ENCODE measurements at regions not wholly inside any gene's neighbourhood (a gene's known extent, or its start where the extent isn't known, plus 50 kb on each side); places are given as distances from the start of the nearest gene placed in this dataset.
"Not testable (repeated sequence)": the region's sequence is repeated elsewhere in the genome, so short reads cannot be mapped to it uniquely, and the experiment has no call there.

GRCh38 chrX:1071351-1071750 lies 141.1 kb downstream of the CRLF2 start:
- Histone ChIP-seq H3K9me3 (no peaks in the 10 kb centered on the region), H3K4me1 (no peaks in the 10 kb centered on the region), H3K27me3 (no peaks in the 10 kb centered on the region), H3K36me3 (no peaks in the 10 kb centered on the region), H3K4me3 (ENCODE audit: low read depth, low read length) (no peak overlapping the region)
- DNase-seq, result no peak
- TF ChIP-seq CTCF (IDR thresholded peaks at IDR 0.05; ENCODE audit: low read depth, low read length), result no peak

- Histone ChIP-seq H3K4me1 (no peaks in the 10 kb centered on the region), H3K4me3 (ENCODE audit: low read depth, low read length) (no peak overlapping the region)
- DNase-seq, result no peak
Observed at GRCh38 chrX:1062351-1062750, 150.1 kb downstream of the CRLF2 start.

GRCh38 chrX:1060562-1060960 lies 151.9 kb downstream of the CRLF2 start:
- H3K4me3 ChIP-seq (ENCODE audit: low read depth, low read length), result no peak overlapping the region
- no peaks in the 10 kb centered on the region for H3K36me3 ChIP-seq
- no peak for DNase-seq

More at GRCh38 chrX:1062351-1062750, 150.1 kb downstream of the CRLF2 start:
- Histone ChIP-seq H3K36me3 (no peaks in the 10 kb centered on the region), H3K9me3 (no peaks in the 10 kb centered on the region), H3K27me3 (no peaks in the 10 kb centered on the region)
- no peak for TF ChIP-seq CTCF (IDR thresholded peaks at IDR 0.05; ENCODE audit: low read depth, low read length)

DNA sequence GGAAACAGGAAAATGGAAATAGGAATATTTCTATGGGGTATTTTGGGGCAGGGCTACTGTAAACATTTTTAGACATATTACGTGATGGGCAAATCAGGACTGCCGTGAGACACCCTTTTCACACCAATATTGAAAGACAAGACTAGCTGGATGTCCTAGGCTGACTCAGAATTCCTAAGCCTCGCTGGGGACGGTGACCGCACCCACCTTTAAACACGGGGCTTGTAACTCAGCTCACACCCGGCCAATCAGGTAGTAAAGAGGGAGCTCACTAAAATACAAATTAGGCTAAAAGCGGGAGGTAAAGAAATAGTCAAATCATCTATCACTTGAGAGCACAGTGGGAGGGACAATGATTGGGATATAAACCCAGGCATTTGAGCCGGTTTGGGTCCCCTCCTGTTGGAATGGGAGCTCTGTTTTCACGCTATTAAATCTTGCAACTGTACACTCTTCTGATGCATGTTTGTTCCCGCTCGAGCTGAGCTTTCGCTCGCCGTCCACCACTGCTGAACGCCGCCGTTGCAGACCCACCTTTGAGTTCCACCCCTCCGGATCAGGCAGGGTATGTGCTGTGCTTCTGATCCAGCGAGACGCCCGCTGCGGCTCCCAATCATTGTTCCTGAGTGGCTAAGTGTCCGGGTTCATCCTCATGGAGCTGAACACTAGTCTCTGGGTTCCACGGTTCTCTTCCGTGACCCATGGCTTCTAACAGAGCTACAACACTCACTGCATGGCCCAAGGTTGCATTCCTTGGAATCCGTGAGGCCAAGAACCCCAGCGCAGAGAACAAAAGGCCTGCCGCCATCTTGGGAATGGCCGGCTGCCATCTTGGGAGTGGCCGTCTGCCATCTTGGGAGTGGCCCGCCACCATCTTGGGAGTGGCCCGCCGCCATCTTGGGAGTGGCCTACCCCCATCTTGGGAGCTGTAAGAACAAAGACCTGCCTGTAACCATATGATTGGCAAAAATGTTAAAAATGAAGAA lies 152.6 kb downstream of the CRLF2 start:
- Histone ChIP-seq H3K9me3 (no peaks in the 10 kb centered on the region), H3K27me3 (no peaks in the 10 kb centered on the region), H3K36me3 (no peaks in the 10 kb centered on the region), H3K4me3 (ENCODE audit: low read depth, low read length) (no peak overlapping the region), H3K4me1 (no peaks in the 10 kb centered on the region)
- TF ChIP-seq CTCF (IDR thresholded peaks at IDR 0.05; ENCODE audit: low read depth, low read length), result no peak
- no peak for DNase-seq

More at GRCh38 chrX:1060562-1060960, 151.9 kb downstream of the CRLF2 start:
- Histone ChIP-seq H3K9me3 (no peaks in the 10 kb centered on the region), H3K4me1 (no peaks in the 10 kb centered on the region), H3K27me3 (no peaks in the 10 kb centered on the region)
- TF ChIP-seq CTCF (IDR thresholded peaks at IDR 0.05; ENCODE audit: low read depth, low read length), result no peak

- not testable (repeated sequence) for DNase-seq; H3K4me1 ChIP-seq; H3K27me3 ChIP-seq; H3K9me3 ChIP-seq; H3K4me3 ChIP-seq (ENCODE audit: low read depth, low read length); H3K36me3 ChIP-seq
Observed at GRCh38 chrX:1053600-1053999, 158.8 kb downstream of the CRLF2 start.

GRCh38 chrX:1053072-1053471 lies 159.4 kb downstream of the CRLF2 start:
- H3K27me3 ChIP-seq, result no peaks in the 10 kb centered on the region
- no peak overlapping the region for H3K4me3 ChIP-seq (ENCODE audit: low read depth, low read length)
- no peaks in the 10 kb centered on the region for H3K36me3 ChIP-seq
- DNase-seq, result no peak
- no peaks in the 10 kb centered on the region for H3K9me3 ChIP-seq
- TF ChIP-seq CTCF (IDR thresholded peaks at IDR 0.05; ENCODE audit: low read depth, low read length), result no peak
- no peaks in the 10 kb centered on the region for H3K4me1 ChIP-seq

Data from BE2C (cell line).